ENCODE measurements at regions not wholly inside any gene's neighbourhood (a gene's known extent, or its start where the extent isn't known, plus 50 kb on each side); places are given as distances from the start of the nearest gene placed in this dataset.

DNA sequence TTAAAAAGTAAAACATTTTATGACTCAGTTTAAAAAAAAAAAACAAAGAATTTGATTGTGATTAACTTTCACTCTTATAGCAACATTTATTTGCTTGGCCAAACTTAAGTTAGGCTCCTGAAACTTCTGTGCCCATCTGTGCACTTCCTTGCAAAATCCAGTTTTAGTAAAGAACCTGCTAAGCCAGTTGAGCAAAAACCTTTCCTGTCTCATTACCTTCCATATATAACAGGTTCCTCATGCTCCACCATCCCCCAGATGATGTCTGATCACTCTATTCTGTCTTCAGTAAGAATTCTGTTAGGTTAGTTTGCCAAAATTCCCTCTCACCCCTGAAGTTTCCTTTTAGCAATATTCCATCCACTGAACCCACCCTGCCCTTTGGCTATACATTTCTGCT lies 1200.5 kb downstream of the C4orf33 start:
- Histone ChIP-seq H3K4me2 (ENCODE audit: control insufficient read depth, extremely low read depth, insufficient read depth, low read depth, low read length) (no peak overlapping the region), H4K20me1 (ENCODE audit: control insufficient read depth, extremely low read depth, insufficient read depth, low read length) (no peaks in the 10 kb centered on the region), H3K4me1 (ENCODE audit: control insufficient read depth, extremely low read depth, insufficient read depth, low read length) (no peaks in the 10 kb centered on the region), H3K79me2 (ENCODE audit: control insufficient read depth, insufficient read depth, low read length) (no peaks in the 10 kb centered on the region), H2AFZ (ENCODE audit: control insufficient read depth, low read length) (no peak overlapping the region), H3K36me3 (ENCODE audit: control insufficient read depth in 2 of 2, extremely low read depth in 1 of 2, insufficient read depth in 2 of 2, low read length in 2 of 2) (no peaks in the 10 kb centered on the region), H3K4me3 (ENCODE audit: control insufficient read depth in 2 of 3, extremely low read depth in 1 of 3, insufficient read depth in 2 of 3, low read depth in 1 of 3, low read length in 3 of 3) (no peak overlapping the region), H3K27ac (ENCODE audit: control insufficient read depth, insufficient read depth, low read length) (no peak overlapping the region), H3K9ac (ENCODE audit: control insufficient read depth, extremely low read depth, insufficient read depth, low read length) (no peak overlapping the region), H3K9me3 (ENCODE audit: control insufficient read depth, low read depth, low read length) (no peaks in the 10 kb centered on the region), H3K9me1 (ENCODE audit: control insufficient read depth, extremely low read depth, insufficient read depth, low read length) (no peaks in the 10 kb centered on the region), H3K27me3 (ENCODE audit: control insufficient read depth, extremely low read depth, insufficient read depth, low read length) (no peaks in the 10 kb centered on the region)
- DNase-seq (ENCODE audit: low read depth, low spot score): no peak
- TF ChIP-seq EZH2 (IDR thresholded peaks at IDR 0.05; ENCODE audit: low read length) (no peak), CTCF (optimal IDR thresholded peaks at IDR 0.05 in 1 of 3, IDR thresholded peaks at IDR 0.05 in 1 of 3, conservative IDR thresholded peaks at IDR 0.05 in 1 of 3; ENCODE audit: extremely low read depth in 1 of 3, insufficient read depth in 2 of 3, low read length in 3 of 3) (no peak)
- no peak for FAIRE-seq
- dilution Hi-C loops (cut with MboI; ENCODE audit: extremely low pct_ligation_motif_present, low sequenced_read_pairs): no loop called here

DNA sequence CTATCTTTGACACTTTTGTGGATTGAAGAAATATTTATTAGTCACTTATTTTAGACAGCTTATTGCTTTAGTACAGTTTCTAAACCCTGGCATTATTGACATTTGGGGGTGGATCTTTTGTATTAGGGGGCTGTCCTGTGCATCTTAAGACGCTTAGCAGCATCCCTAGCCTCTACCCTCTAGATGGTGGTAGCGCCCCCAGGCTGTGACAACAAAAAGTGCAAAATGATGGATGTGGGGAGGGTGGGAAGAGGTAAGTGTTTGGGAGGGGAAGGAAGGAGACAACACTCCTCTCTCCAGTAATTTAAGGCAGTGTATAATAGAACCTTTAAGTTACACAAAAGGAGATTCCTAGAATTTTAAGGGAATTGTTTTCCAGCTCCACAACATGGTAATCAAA lies 1210.6 kb downstream of the C4orf33 start:
- FAIRE-seq (no peak), DNase-seq (ENCODE audit: low read depth, low spot score) (no peak)

More for the DNA sequence above, 1210.6 kb downstream of the C4orf33 start:
- no peak overlapping the region for H3K9ac ChIP-seq (ENCODE audit: control insufficient read depth, extremely low read depth, insufficient read depth, low read length)
- dilution Hi-C loops (cut with MboI; ENCODE audit: extremely low pct_ligation_motif_present, low sequenced_read_pairs): no loop called here
- no peak overlapping the region for H3K4me3 ChIP-seq (ENCODE audit: control insufficient read depth in 2 of 3, extremely low read depth in 1 of 3, insufficient read depth in 2 of 3, low read depth in 1 of 3, low read length in 3 of 3)
- TF ChIP-seq CTCF (optimal IDR thresholded peaks at IDR 0.05 in 1 of 3, IDR thresholded peaks at IDR 0.05 in 1 of 3, conservative IDR thresholded peaks at IDR 0.05 in 1 of 3; ENCODE audit: extremely low read depth in 1 of 3, insufficient read depth in 2 of 3, low read length in 3 of 3): no peak
- TF ChIP-seq EZH2 (IDR thresholded peaks at IDR 0.05; ENCODE audit: low read length): no peak
- H3K27ac ChIP-seq (ENCODE audit: control insufficient read depth, insufficient read depth, low read length): no peak overlapping the region
- H3K4me1 ChIP-seq (ENCODE audit: control insufficient read depth, extremely low read depth, insufficient read depth, low read length): no peaks in the 10 kb centered on the region
- no peak overlapping the region for H2AFZ ChIP-seq (ENCODE audit: control insufficient read depth, low read length)
- H3K79me2 ChIP-seq (ENCODE audit: control insufficient read depth, insufficient read depth, low read length): no peaks in the 10 kb centered on the region
- no peaks in the 10 kb centered on the region for H3K36me3 ChIP-seq (ENCODE audit: control insufficient read depth in 2 of 2, extremely low read depth in 1 of 2, insufficient read depth in 2 of 2, low read length in 2 of 2)
- H4K20me1 ChIP-seq (ENCODE audit: control insufficient read depth, extremely low read depth, insufficient read depth, low read length): no peaks in the 10 kb centered on the region
- H3K27me3 ChIP-seq (ENCODE audit: control insufficient read depth, extremely low read depth, insufficient read depth, low read length): no peaks in the 10 kb centered on the region
- no peaks in the 10 kb centered on the region for H3K9me1 ChIP-seq (ENCODE audit: control insufficient read depth, extremely low read depth, insufficient read depth, low read length)
- H3K4me2 ChIP-seq (ENCODE audit: control insufficient read depth, extremely low read depth, insufficient read depth, low read depth, low read length): no peak overlapping the region
- H3K9me3 ChIP-seq (ENCODE audit: control insufficient read depth, low read depth, low read length): no peaks in the 10 kb centered on the region
